HG03196 (cell line): ENCODE measurements at regions not wholly inside any gene's neighbourhood (a gene's known extent, or its start where the extent isn't known, plus 50 kb on each side); places are given as distances from the start of the nearest gene placed in this dataset.

Source experiments
- ATAC-seq: cut with Tn5 transposase; IDR thresholded peaks from one replicate; pipeline ENCODE4 v1.9.1; 2021; ENCODE audit not compliant: unreplicated experiment

GRCh38 chr4:57633212-57633859, 523.2 kb upstream of the IGFBP7 start:
- ATAC-seq = no peak

GRCh38 chr4:57632564-57632963, 522.4 kb upstream of the IGFBP7 start:
- ATAC-seq = no peak

DNA sequence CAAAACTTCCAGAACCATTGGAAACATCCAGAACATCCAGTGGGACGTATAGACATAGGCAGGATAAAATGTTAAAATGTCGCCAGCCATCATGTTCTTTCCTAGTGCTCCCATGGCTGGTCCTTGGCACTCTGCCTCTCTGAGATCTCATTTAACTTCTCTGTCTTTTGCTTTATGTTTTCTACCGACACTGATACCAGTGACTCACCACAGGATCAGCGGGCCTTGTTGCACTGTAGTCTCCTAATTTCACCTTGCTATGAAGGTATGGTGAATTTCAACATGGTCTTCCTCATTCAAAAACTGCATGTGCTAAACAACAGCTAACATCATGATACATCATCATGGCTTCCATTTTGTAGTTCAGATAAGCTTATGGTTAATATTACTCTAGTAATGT, 521.0 kb upstream of the IGFBP7 start:
- ATAC-seq = no peak

GRCh38 chr4:57628004-57628403, 517.8 kb upstream of the IGFBP7 start:
- no peak for ATAC-seq

DNA sequence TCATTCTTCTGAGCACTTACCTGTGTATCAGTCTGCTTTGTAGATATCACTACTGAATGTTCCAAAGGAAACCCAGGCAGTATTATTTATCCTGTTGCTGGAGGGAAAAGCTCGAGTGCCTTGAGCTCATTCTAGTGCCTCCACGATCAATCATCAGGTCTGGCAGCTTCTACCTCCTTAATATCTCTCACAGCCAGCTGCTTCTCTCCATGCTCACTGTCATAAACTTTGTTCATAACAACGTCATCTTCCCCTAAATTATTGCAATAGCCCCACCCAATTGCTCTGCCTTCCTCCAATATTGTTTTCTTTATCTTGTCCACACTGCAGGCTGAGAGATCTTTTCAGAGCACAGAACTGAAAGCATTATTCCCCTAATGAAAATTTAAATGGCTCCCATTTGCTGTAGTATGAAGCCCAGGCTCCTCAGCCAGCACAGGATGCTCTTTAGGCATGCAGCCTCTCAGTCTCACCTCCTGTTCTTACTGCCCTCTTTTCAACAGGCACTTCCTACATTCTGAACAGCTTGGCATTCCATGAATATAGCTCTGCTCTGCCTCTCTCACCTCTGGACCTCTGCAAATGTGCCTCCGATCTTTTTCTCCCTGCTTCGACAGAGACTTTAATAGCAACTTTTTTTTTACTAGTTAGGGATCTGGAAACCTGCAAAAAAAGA, 504.2 kb upstream of the IGFBP7 start:
- ATAC-seq = no peak

DNA sequence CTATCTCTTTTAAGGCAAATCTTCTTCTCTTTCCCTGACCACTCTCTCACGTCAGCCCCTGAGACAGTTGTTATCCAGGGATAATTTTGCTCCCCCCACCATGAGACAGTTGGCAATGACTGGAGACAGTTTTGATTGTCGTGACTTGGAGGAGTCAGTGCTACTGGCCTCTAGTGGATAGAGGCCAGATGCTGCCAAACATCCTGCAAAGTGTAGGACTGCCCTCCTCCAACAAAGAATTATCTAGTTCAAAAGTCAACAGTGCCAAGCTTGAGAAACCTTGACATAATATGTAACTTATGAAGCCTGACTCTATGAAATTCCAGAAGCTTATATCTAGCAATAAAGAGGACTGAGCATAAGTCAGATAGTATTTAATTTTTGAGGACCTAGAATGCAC, 502.1 kb upstream of the IGFBP7 start:
- ATAC-seq = no peak

DNA sequence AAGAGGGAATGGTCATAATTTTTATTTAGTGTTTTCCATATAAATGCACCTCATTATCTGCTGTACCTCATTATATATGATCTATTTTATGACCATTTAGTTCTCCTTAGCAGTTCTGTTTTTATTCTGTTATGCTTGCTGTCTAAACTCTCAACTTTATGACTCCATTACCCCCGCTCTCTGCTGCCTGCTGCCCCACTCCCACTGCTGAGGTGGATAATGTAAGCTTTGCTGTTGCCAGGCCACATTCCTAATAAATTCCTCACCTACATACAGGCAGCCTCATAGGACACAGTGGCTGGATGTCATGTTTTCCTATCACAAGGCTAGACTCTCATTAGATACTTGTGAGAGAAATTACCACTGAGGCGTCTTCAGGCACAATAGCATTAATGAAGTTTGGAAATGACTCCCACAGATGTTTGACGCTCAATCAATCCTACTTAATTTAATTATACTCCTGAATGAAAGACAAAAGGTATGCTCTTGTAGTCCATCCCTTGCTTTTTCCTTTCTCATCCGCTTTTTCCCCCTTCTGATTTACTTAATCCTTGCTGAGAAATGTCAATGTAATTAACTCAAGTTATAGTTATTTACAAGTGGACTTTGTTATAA, 497.5 kb upstream of the IGFBP7 start:
- no peak for ATAC-seq

- ATAC-seq = no peak
These were observed 495.2 kb upstream of the IGFBP7 start for GRCh38 chr4:57605376-57605775.

GRCh38 chr4:57602141-57602540, 492.0 kb upstream of the IGFBP7 start:
- no peak for ATAC-seq

DNA sequence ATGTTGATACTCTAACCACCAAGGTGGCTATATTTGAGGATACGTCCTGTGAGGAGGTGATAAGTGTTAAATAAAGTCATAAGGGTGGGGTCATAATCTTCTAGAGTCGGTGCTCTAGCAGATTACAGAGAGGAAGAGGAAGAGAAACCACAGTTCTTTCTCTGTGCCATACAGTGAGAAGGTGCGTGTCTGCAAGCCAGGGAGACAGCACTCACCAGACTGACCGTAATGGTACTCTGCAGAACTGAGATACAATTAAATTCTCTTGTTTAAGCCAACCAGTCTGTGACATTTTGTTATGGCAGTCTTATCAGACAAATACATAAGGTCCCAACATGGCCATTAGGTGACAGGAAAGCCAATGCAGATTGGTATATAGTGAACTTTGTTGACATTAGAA, 480.9 kb upstream of the IGFBP7 start:
- ATAC-seq = no peak

- no peak for ATAC-seq
These were observed 478.4 kb upstream of the IGFBP7 start for GRCh38 chr4:57588557-57588956.

DNA sequence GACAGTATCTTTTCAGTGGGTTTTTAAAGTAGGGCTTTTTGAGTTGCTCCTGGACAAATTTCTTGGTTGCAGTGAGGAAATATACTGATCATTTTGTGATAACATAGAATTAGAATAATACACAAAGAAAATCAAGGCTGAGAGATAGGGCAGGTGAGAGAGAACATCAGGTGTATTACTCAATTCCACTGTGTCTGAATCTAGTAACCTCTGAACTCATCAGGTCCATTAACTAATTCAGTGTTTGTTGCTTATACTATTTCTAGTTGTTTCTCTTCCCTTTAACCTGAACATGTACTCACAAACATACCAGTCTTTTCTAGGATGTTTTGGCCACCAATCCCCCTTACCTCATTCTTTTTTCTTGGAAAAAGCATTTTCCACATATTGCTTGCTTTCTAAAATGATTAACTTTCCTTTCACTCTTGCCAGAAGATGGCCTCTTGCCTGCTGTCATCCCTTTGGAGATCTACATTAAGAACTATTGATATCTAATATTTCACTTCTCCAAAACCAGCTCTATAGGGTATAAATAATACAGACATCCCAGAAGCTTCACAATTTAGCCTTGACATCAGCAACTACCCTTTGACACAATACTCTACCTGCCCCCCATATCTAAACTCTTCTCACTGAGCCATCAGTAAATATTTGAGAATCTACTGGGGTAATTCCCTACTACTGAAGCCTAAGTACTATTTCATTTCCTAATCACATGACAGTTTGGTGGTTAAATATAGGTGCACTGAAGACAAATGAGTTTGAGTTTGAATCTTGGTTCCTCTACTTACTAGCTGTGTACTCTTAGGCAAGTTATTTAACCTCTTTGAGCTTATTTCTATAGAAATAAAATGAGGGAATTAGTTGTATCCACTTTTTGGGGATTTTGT, 470.8 kb upstream of the IGFBP7 start:
- ATAC-seq = peak; percentile 46

DNA sequence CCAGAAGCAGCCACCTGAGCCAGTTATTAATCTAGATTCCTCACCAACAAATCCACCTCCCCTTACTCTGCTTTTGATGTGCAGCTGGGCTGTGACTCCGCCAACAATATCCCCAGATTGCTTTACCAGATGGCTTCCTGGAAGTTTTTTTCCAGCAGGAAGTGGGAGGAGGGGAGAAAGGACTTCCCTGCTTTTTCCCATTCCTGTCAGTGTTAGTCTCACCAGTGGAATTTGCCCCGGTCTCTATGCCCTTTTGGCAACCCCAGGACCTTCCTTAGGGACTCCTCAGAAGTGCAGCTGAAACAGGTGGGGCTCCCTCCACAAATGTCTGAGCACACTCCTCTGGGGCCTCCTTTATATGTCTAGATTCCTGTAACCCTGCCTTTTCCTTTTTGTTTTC, 465.2 kb upstream of the IGFBP7 start:
- no peak for ATAC-seq

DNA sequence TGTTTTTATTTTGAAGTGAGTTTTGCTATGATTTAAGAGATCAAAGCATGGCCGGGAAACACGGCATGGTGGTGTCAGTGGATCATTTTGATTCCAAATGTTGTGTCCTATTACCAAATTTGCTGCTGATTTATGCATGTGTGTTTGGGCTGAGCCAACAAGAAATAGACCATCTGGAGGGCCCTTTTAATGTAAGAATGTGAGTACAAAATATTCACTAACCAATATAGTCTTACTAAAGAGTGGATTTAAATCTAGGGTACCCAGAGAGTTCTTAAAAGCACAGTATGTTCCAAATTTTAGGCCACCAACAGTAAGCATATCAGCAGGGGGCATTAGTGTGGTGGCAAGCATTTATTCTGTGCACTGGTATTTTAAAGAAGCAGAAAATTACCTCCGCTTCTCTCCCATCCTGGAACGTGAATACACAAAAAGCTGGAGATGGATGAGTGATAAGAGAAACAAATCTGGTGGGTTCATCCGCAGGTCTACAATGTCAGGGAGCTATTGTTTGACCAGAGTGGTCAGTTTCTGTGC, 444.4 kb upstream of the IGFBP7 start:
- ATAC-seq = no peak

- ATAC-seq = no peak
These were observed 443.5 kb upstream of the IGFBP7 start for GRCh38 chr4:57553728-57554127.

DNA sequence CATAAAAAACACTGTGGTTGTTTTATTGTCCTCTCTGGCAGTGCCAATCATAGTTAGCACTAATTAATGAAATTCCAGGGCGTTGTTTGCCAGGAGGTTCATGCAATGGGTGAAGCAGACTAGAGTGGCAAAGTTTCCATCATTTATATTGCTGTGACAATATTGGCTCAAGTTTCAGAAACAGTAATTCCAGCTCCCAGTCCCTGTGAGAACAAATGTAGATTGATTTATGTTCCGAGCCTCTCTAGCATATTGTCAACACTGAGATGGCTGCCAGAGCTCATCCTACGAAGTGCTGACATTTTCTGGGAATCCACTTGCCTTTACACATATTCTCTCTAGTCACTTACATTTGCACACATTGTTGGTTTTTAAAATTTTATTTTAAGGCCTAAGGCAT, 440.0 kb upstream of the IGFBP7 start:
- ATAC-seq = no peak

GRCh38 chr4:57548856-57549255, 438.7 kb upstream of the IGFBP7 start:
- ATAC-seq = no peak

DNA sequence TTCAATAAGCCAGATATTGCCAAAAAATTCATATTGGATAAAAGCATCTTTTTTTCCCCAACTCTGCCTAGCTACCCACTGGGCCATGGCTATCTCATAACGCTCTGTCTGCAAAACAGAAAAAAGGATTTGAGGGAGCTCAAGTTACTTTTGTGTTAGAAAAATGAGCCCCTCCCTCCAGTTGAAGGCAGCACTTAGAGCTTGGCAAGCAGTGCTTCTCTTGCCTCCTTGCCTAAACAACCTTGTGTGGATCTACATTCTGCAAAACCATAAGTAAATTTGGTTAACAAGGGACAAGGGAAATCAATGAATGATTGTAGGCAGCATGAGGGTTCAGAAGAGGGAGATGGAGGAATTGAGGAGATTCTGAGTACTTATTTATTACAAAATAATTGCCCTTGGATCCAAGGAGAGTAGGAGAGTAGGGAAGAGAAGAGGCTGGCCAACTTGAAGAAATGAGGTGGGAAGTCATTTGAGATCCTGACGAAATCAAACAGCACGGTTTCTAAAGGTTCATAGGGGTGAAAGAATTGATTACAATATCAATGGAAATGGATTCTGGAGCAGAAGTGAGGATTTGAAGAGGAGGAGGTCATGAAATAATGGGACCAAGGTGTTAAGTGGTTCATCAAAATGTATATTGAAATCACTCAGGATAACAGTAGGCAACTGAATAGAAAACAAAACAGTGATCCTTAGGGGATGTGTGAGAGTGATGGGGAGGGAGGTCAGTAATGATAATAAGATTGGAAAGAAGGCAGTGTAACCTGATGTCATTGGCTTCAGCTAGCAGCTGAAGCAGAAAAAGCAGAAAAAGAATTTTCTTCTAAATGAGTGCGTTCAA, 434.8 kb upstream of the IGFBP7 start:
- ATAC-seq = no peak

- no peak for ATAC-seq
These were observed 394.8 kb upstream of the IGFBP7 start for GRCh38 chr4:57504797-57505530.

DNA sequence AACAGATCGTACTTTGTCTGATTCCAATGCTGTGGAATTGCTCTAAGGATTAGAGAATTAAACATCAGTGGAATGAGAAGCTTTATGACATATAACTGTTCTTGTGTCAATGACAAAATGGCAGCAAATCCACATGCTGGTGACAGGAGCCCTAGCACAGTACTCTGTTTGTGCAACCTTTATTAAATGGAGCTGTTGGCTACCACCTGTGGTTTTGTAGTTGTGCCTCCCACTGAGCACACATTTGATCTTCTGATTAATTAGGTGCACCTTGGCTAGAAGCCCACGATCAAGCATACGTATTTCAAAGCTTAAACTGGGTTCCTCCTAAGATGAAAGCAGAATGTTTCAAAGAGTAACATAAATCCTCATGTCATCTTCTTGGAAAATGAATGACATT, 394.0 kb upstream of the IGFBP7 start:
- no peak for ATAC-seq
